ENCODE measurements at regions not wholly inside any gene's neighbourhood (a gene's known extent, or its start where the extent isn't known, plus 50 kb on each side); places are given as distances from the start of the nearest gene placed in this dataset.

- no peak overlapping the region for H3K4me3 ChIP-seq (ENCODE audit: low read length)
- no peaks in the 10 kb centered on the region for H3K36me3 ChIP-seq (ENCODE audit: control insufficient read depth, low read depth, low read length)
- H3K9me3 ChIP-seq (ENCODE audit: control insufficient read depth, low read depth, low read length): no peaks in the 10 kb centered on the region
- H3K9ac ChIP-seq (ENCODE audit: low read length): no peak overlapping the region
- no peak overlapping the region for H3K27ac ChIP-seq (ENCODE audit: low read length)
- H3K4me1 ChIP-seq (ENCODE audit: control insufficient read depth, low read depth, low read length): peaks cover 10% of the 10 kb centered on the region
- H3K27me3 ChIP-seq (ENCODE audit: control insufficient read depth, insufficient read depth, low read length): peaks cover 8% of the 10 kb centered on the region
These were observed 50.7 kb upstream of the KLF7 start for GRCh38 chr2:207216457-207216856.

GRCh38 chr2:207217442-207217841 is 51.7 kb upstream of the KLF7 start:
- no peak overlapping the region for H3K27ac ChIP-seq (ENCODE audit: low read length)
- no peak overlapping the region for H3K9ac ChIP-seq (ENCODE audit: low read length)
- H3K4me3 ChIP-seq (ENCODE audit: low read length): no peak overlapping the region
- H3K36me3 ChIP-seq (ENCODE audit: control insufficient read depth, low read depth, low read length): no peaks in the 10 kb centered on the region
- peaks cover 16% of the 10 kb centered on the region for H3K4me1 ChIP-seq (ENCODE audit: control insufficient read depth, low read depth, low read length)
- H3K9me3 ChIP-seq (ENCODE audit: control insufficient read depth, low read depth, low read length): no peaks in the 10 kb centered on the region
- H3K27me3 ChIP-seq (ENCODE audit: control insufficient read depth, insufficient read depth, low read length): peaks cover 8% of the 10 kb centered on the region

- H3K4me1 ChIP-seq (ENCODE audit: control insufficient read depth, low read depth, low read length): peaks cover 22% of the 10 kb centered on the region
- peaks cover 8% of the 10 kb centered on the region for H3K27me3 ChIP-seq (ENCODE audit: control insufficient read depth, insufficient read depth, low read length)
- H3K4me3 ChIP-seq (ENCODE audit: low read length): no peak overlapping the region
- H3K9me3 ChIP-seq (ENCODE audit: control insufficient read depth, low read depth, low read length): no peaks in the 10 kb centered on the region
- no peak overlapping the region for H3K27ac ChIP-seq (ENCODE audit: low read length)
- H3K9ac ChIP-seq (ENCODE audit: low read length): no peak overlapping the region
- H3K36me3 ChIP-seq (ENCODE audit: control insufficient read depth, low read depth, low read length): no peaks in the 10 kb centered on the region
These were observed 53.4 kb upstream of the KLF7 start for GRCh38 chr2:207219081-207219630.

GRCh38 chr2:207219676-207220501 is 54.1 kb upstream of the KLF7 start:
- Histone ChIP-seq H3K4me3 (ENCODE audit: low read length) (no peak overlapping the region), H3K9ac (ENCODE audit: low read length) (no peak overlapping the region), H3K27ac (ENCODE audit: low read length) (no peak overlapping the region), H3K4me1 (ENCODE audit: control insufficient read depth, low read depth, low read length) (peaks cover 22% of the 10 kb centered on the region), H3K9me3 (ENCODE audit: control insufficient read depth, low read depth, low read length) (no peaks in the 10 kb centered on the region), H3K27me3 (ENCODE audit: control insufficient read depth, insufficient read depth, low read length) (peaks cover 8% of the 10 kb centered on the region), H3K36me3 (ENCODE audit: control insufficient read depth, low read depth, low read length) (no peaks in the 10 kb centered on the region)

- Histone ChIP-seq H3K4me3 (ENCODE audit: low read length) (no peak overlapping the region), H3K4me1 (ENCODE audit: control insufficient read depth, low read depth, low read length) (peaks cover 29% of the 10 kb centered on the region), H3K36me3 (ENCODE audit: control insufficient read depth, low read depth, low read length) (no peaks in the 10 kb centered on the region), H3K9ac (ENCODE audit: low read length) (no peak overlapping the region), H3K27me3 (ENCODE audit: control insufficient read depth, insufficient read depth, low read length) (no peaks in the 10 kb centered on the region), H3K9me3 (ENCODE audit: control insufficient read depth, low read depth, low read length) (no peaks in the 10 kb centered on the region), H3K27ac (ENCODE audit: low read length) (no peak overlapping the region)
These were observed 56.0 kb upstream of the KLF7 start for GRCh38 chr2:207221731-207222130.

GRCh38 chr2:207223051-207223450 is 57.3 kb upstream of the KLF7 start:
- H3K9me3 ChIP-seq (ENCODE audit: control insufficient read depth, low read depth, low read length): no peaks in the 10 kb centered on the region
- no peak overlapping the region for H3K27ac ChIP-seq (ENCODE audit: low read length)
- peaks cover 42% of the 10 kb centered on the region for H3K4me1 ChIP-seq (ENCODE audit: control insufficient read depth, low read depth, low read length)
- H3K27me3 ChIP-seq (ENCODE audit: control insufficient read depth, insufficient read depth, low read length): no peaks in the 10 kb centered on the region
- no peaks in the 10 kb centered on the region for H3K36me3 ChIP-seq (ENCODE audit: control insufficient read depth, low read depth, low read length)
- no peak overlapping the region for H3K9ac ChIP-seq (ENCODE audit: low read length)
- H3K4me3 ChIP-seq (ENCODE audit: low read length): no peak overlapping the region

GRCh38 chr2:207224381-207224780 is 58.6 kb upstream of the KLF7 start:
- Histone ChIP-seq H3K4me3 (ENCODE audit: low read length) (no peak overlapping the region), H3K9ac (ENCODE audit: low read length) (no peak overlapping the region), H3K36me3 (ENCODE audit: control insufficient read depth, low read depth, low read length) (no peaks in the 10 kb centered on the region), H3K9me3 (ENCODE audit: control insufficient read depth, low read depth, low read length) (no peaks in the 10 kb centered on the region), H3K4me1 (ENCODE audit: control insufficient read depth, low read depth, low read length) (peaks cover 43% of the 10 kb centered on the region), H3K27ac (ENCODE audit: low read length) (no peak overlapping the region), H3K27me3 (ENCODE audit: control insufficient read depth, insufficient read depth, low read length) (no peaks in the 10 kb centered on the region)

GRCh38 chr2:207224791-207225482 is 59.2 kb upstream of the KLF7 start:
- peaks cover 43% of the 10 kb centered on the region for H3K4me1 ChIP-seq (ENCODE audit: control insufficient read depth, low read depth, low read length)
- no peak overlapping the region for H3K4me3 ChIP-seq (ENCODE audit: low read length)
- no peaks in the 10 kb centered on the region for H3K27me3 ChIP-seq (ENCODE audit: control insufficient read depth, insufficient read depth, low read length)
- H3K36me3 ChIP-seq (ENCODE audit: control insufficient read depth, low read depth, low read length): no peaks in the 10 kb centered on the region
- no peak overlapping the region for H3K27ac ChIP-seq (ENCODE audit: low read length)
- H3K9ac ChIP-seq (ENCODE audit: low read length): no peak overlapping the region
- H3K9me3 ChIP-seq (ENCODE audit: control insufficient read depth, low read depth, low read length): no peaks in the 10 kb centered on the region

- Histone ChIP-seq H3K27me3 (ENCODE audit: control insufficient read depth, insufficient read depth, low read length) (no peaks in the 10 kb centered on the region), H3K36me3 (ENCODE audit: control insufficient read depth, low read depth, low read length) (no peaks in the 10 kb centered on the region), H3K4me1 (ENCODE audit: control insufficient read depth, low read depth, low read length) (peaks cover 48% of the 10 kb centered on the region), H3K4me3 (ENCODE audit: low read length) (no peak overlapping the region), H3K9ac (ENCODE audit: low read length) (no peak overlapping the region), H3K27ac (ENCODE audit: low read length) (no peak overlapping the region), H3K9me3 (ENCODE audit: control insufficient read depth, low read depth, low read length) (no peaks in the 10 kb centered on the region)
These were observed 60.0 kb upstream of the KLF7 start for GRCh38 chr2:207225773-207226172.

GRCh38 chr2:207226243-207226642 is 60.5 kb upstream of the KLF7 start:
- Histone ChIP-seq H3K4me1 (ENCODE audit: control insufficient read depth, low read depth, low read length) (peaks cover 48% of the 10 kb centered on the region), H3K9me3 (ENCODE audit: control insufficient read depth, low read depth, low read length) (no peaks in the 10 kb centered on the region), H3K4me3 (ENCODE audit: low read length) (no peak overlapping the region), H3K36me3 (ENCODE audit: control insufficient read depth, low read depth, low read length) (no peaks in the 10 kb centered on the region), H3K9ac (ENCODE audit: low read length) (no peak overlapping the region), H3K27ac (ENCODE audit: low read length) (no peak overlapping the region), H3K27me3 (ENCODE audit: control insufficient read depth, insufficient read depth, low read length) (no peaks in the 10 kb centered on the region)

GRCh38 chr2:207226671-207227061 is 60.9 kb upstream of the KLF7 start:
- no peak overlapping the region for H3K4me3 ChIP-seq (ENCODE audit: low read length)
- H3K27me3 ChIP-seq (ENCODE audit: control insufficient read depth, insufficient read depth, low read length): no peaks in the 10 kb centered on the region
- no peaks in the 10 kb centered on the region for H3K36me3 ChIP-seq (ENCODE audit: control insufficient read depth, low read depth, low read length)
- no peak overlapping the region for H3K27ac ChIP-seq (ENCODE audit: low read length)
- H3K9me3 ChIP-seq (ENCODE audit: control insufficient read depth, low read depth, low read length): no peaks in the 10 kb centered on the region
- peaks cover 50% of the 10 kb centered on the region for H3K4me1 ChIP-seq (ENCODE audit: control insufficient read depth, low read depth, low read length)
- H3K9ac ChIP-seq (ENCODE audit: low read length): no peak overlapping the region
